ENCODE measurements at regions not wholly inside any gene's neighbourhood (a gene's known extent, or its start where the extent isn't known, plus 50 kb on each side); places are given as distances from the start of the nearest gene placed in this dataset.
A peak's percentile ranks its signal among the peaks of the same experiment; 100 is the strongest.

DNA sequence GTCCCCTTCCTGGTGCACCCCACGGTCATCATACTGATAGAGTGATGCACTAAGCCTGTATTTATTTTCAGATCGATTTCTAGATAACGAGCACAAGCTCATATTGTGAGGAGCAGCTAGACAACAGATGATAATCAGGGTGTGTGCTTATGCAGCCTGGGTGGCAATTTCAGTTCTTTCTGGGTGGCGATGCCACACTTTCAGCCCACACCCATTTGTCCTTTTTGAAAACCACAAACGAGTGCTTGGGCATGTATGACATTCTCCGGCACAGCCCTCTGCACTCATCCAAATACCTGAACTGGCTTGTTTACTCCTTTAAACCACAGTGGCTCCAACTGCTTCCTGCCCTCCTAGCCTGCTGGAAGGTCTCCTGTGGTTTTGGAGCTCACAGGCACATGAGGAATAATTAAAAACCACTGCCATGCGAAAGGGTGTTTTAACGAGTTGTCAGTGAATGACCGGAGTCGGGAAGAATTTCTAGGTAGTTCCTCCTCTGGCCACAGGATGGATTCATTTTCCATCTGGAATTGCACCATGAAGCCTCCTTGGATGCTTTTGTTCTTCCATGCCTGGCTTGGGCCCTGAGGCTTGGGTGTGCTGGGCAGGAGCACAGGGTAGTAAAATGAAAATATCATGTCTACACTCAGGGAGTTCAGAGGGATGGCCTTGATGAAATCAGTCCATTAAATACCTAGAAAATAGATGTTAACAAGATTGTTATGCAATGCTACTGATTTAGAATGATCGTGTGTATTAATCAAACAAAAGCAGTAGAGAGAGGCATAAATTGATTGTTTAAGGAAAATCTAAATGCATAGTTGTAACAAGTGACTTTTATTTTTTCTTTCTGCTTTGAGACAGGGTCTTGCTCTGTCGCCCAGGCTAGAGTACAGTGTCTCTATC, 52.4 kb upstream of the ITGB1 start:
- Histone ChIP-seq H3K27me3 (ENCODE audit: control insufficient read depth, extremely low read depth, insufficient read depth, low read length) (no peaks in the 10 kb centered on the region), H3K9ac (ENCODE audit: control insufficient read depth, extremely low read depth, insufficient read depth, low read length) (peak overlapping the region; percentile 28), H3K36me3 (ENCODE audit: control insufficient read depth in 2 of 2, extremely low read depth in 1 of 2, insufficient read depth in 2 of 2, low read length in 2 of 2) (no peaks in the 10 kb centered on the region), H3K9me3 (ENCODE audit: control insufficient read depth, low read depth, low read length) (no peaks in the 10 kb centered on the region), H3K27ac (ENCODE audit: control insufficient read depth, insufficient read depth, low read length) (peak overlapping the region; percentile 27), H2AFZ (ENCODE audit: control insufficient read depth, low read length) (no peak overlapping the region), H4K20me1 (ENCODE audit: control insufficient read depth, extremely low read depth, insufficient read depth, low read length) (no peaks in the 10 kb centered on the region), H3K4me1 (ENCODE audit: control insufficient read depth, extremely low read depth, insufficient read depth, low read length) (peaks cover 40% of the 10 kb centered on the region), H3K79me2 (ENCODE audit: control insufficient read depth, insufficient read depth, low read length) (peaks cover 10% of the 10 kb centered on the region), H3K4me3 (ENCODE audit: control insufficient read depth in 2 of 3, extremely low read depth in 1 of 3, insufficient read depth in 2 of 3, low read depth in 1 of 3, low read length in 3 of 3) (no peak overlapping the region), H3K9me1 (ENCODE audit: control insufficient read depth, extremely low read depth, insufficient read depth, low read length) (no peaks in the 10 kb centered on the region), H3K4me2 (ENCODE audit: control insufficient read depth, extremely low read depth, insufficient read depth, low read depth, low read length) (peak overlapping the region; percentile 56)
- TF ChIP-seq CTCF (optimal IDR thresholded peaks at IDR 0.05 in 1 of 3, IDR thresholded peaks at IDR 0.05 in 1 of 3, conservative IDR thresholded peaks at IDR 0.05 in 1 of 3; ENCODE audit: extremely low read depth in 1 of 3, insufficient read depth in 2 of 3, low read length in 3 of 3): peak; percentile 51 to 77 (median 66)
- no peak for TF ChIP-seq EZH2 (IDR thresholded peaks at IDR 0.05; ENCODE audit: low read length)
- dilution Hi-C loops (cut with MboI; ENCODE audit: extremely low pct_ligation_motif_present, low sequenced_read_pairs): no loop called here
- peak; percentile 91 for FAIRE-seq
- peak; percentile 65 for DNase-seq (ENCODE audit: low read depth, low spot score)

- dilution Hi-C loops (cut with MboI; ENCODE audit: extremely low pct_ligation_motif_present, low sequenced_read_pairs): no loop called here
- no peaks in the 10 kb centered on the region for H4K20me1 ChIP-seq (ENCODE audit: control insufficient read depth, extremely low read depth, insufficient read depth, low read length)
- H3K9me1 ChIP-seq (ENCODE audit: control insufficient read depth, extremely low read depth, insufficient read depth, low read length): no peaks in the 10 kb centered on the region
- H2AFZ ChIP-seq (ENCODE audit: control insufficient read depth, low read length): no peak overlapping the region
- peaks cover 46% of the 10 kb centered on the region for H3K4me1 ChIP-seq (ENCODE audit: control insufficient read depth, extremely low read depth, insufficient read depth, low read length)
- H3K9me3 ChIP-seq (ENCODE audit: control insufficient read depth, low read depth, low read length): no peaks in the 10 kb centered on the region
- no peak overlapping the region for H3K4me3 ChIP-seq (ENCODE audit: control insufficient read depth in 2 of 3, extremely low read depth in 1 of 3, insufficient read depth in 2 of 3, low read depth in 1 of 3, low read length in 3 of 3)
- peak overlapping the region; percentile 27 for H3K27ac ChIP-seq (ENCODE audit: control insufficient read depth, insufficient read depth, low read length)
- no peaks in the 10 kb centered on the region for H3K36me3 ChIP-seq (ENCODE audit: control insufficient read depth in 2 of 2, extremely low read depth in 1 of 2, insufficient read depth in 2 of 2, low read length in 2 of 2)
- no peak for DNase-seq (ENCODE audit: low read depth, low spot score)
- peaks cover 10% of the 10 kb centered on the region for H3K79me2 ChIP-seq (ENCODE audit: control insufficient read depth, insufficient read depth, low read length)
- H3K9ac ChIP-seq (ENCODE audit: control insufficient read depth, extremely low read depth, insufficient read depth, low read length): peak overlapping the region; percentile 5
- FAIRE-seq: peak; percentile 53
- TF ChIP-seq CTCF (optimal IDR thresholded peaks at IDR 0.05 in 1 of 3, IDR thresholded peaks at IDR 0.05 in 1 of 3, conservative IDR thresholded peaks at IDR 0.05 in 1 of 3; ENCODE audit: extremely low read depth in 1 of 3, insufficient read depth in 2 of 3, low read length in 3 of 3): no peak
- TF ChIP-seq EZH2 (IDR thresholded peaks at IDR 0.05; ENCODE audit: low read length): no peak
- peak overlapping the region; percentile 56 for H3K4me2 ChIP-seq (ENCODE audit: control insufficient read depth, extremely low read depth, insufficient read depth, low read depth, low read length)
- H3K27me3 ChIP-seq (ENCODE audit: control insufficient read depth, extremely low read depth, insufficient read depth, low read length): no peaks in the 10 kb centered on the region
Measured at GRCh38 chr10:33009244-33010131, 51.5 kb upstream of the ITGB1 start.
